ENCODE measurements at regions not wholly inside any gene's neighbourhood (a gene's known extent, or its start where the extent isn't known, plus 50 kb on each side); places are given as distances from the start of the nearest gene placed in this dataset.

- H3K4me2 ChIP-seq (ENCODE audit: insufficient read depth, low read length), result no peak overlapping the region
- no peaks in the 10 kb centered on the region for H3K36me3 ChIP-seq (ENCODE audit: control insufficient read depth in 2 of 2, extremely low read depth in 1 of 2, insufficient read depth in 2 of 2, low read length in 2 of 2)
- H3K4me1 ChIP-seq (ENCODE audit: control insufficient read depth, extremely low read depth, insufficient read depth, low read length), result peaks cover 5% of the 10 kb centered on the region
- TF ChIP-seq POLR2AphosphoS5 (IDR thresholded peaks at IDR 0.05; ENCODE audit: insufficient read depth, low read depth, low read length), result no peak
- TF ChIP-seq JUN (IDR thresholded peaks at IDR 0.05; ENCODE audit: borderline replicate concordance, insufficient read depth, insufficient read length, low read depth), result no peak
- TF ChIP-seq EZH2 (IDR thresholded peaks at IDR 0.05; ENCODE audit: borderline replicate concordance, low read depth, low read length, severe bottlenecking), result no peak
- no peak for TF ChIP-seq MYC (IDR thresholded peaks at IDR 0.05; ENCODE audit: low read depth, low read length)
- TF ChIP-seq POLR2A (IDR thresholded peaks at IDR 0.05; ENCODE audit: low read depth, low read length), result no peak
- TF ChIP-seq CTCF (IDR thresholded peaks at IDR 0.05; ENCODE audit: extremely low read depth in 1 of 2, insufficient read depth in 1 of 2, low read depth in 1 of 2, low read length in 2 of 2), result no peak
- no peak for TF ChIP-seq GATA2 (IDR thresholded peaks at IDR 0.05; ENCODE audit: insufficient read depth, insufficient read length, low read depth, low read length)
- no peak for TF ChIP-seq FOS (IDR thresholded peaks at IDR 0.05; ENCODE audit: borderline replicate concordance, insufficient read depth, low read length)
- TF ChIP-seq MAX (IDR thresholded peaks at IDR 0.05; ENCODE audit: insufficient read depth, insufficient read length), result no peak
- H3K27ac ChIP-seq (ENCODE audit: insufficient read depth, low read depth, low read length), result no peak overlapping the region
- H3K9ac ChIP-seq (replicated peaks; ENCODE audit: extremely low read depth, insufficient read depth, low read length), result no peak overlapping the region
- intact Hi-C loops (cut with micrococcal nuclease), result loop anchor here (1.0 to 5.0 kb wide), 8 partner anchors 37 to 330 kb away; partner anchors contain the start of genes ASAP2, CPSF3, IAH1 and ITGB1BP1
- BruUV-seq (replicated peaks), result no TSS peak
- FAIRE-seq, result no peak
- no peaks in the 10 kb centered on the region for H3K9me1 ChIP-seq (replicated peaks; ENCODE audit: control insufficient read depth, extremely low read depth, insufficient read depth, low read length)
- no peaks in the 10 kb centered on the region for H3K9me3 ChIP-seq (replicated peaks; ENCODE audit: control insufficient read depth, insufficient read depth, low read length)
- POLR2A ChIA-PET, result interaction anchor here (0.6 kb wide), 1 partner anchor 222 kb away, joined by 3 read pairs; no protein-coding TSS in a partner anchor
- DNase-seq (ENCODE audit: low read depth, low spot score), result no peak
- CTCF ChIA-PET, result interaction anchor here (0.7 to 5.6 kb wide), 14 partner anchors 15 to 269 kb away, joined by 3 to 54 read pairs (median 6); no protein-coding TSS in a partner anchor
- H2AFZ ChIP-seq (ENCODE audit: low read depth, low read length), result no peak overlapping the region
- H4K20me1 ChIP-seq (replicated peaks; ENCODE audit: control insufficient read depth, extremely low read depth, insufficient read depth, low read length), result no peaks in the 10 kb centered on the region
- no peaks in the 10 kb centered on the region for H3K79me2 ChIP-seq (ENCODE audit: control insufficient read depth, insufficient read depth, low read length)
- no peaks in the 10 kb centered on the region for H3K27me3 ChIP-seq (ENCODE audit: control insufficient read depth in 2 of 2, insufficient read depth in 2 of 2, low read length in 2 of 2)
- no peak overlapping the region for H3K4me3 ChIP-seq (replicated peaks in 1 of 3; ENCODE audit: insufficient read depth in 1 of 3, low read depth in 1 of 3, low read length in 3 of 3)
- dilution Hi-C loops (cut with MboI; ENCODE audit: extremely low pct_ligation_motif_present, low sequenced_read_pairs), result no loop called here
Observed at GRCh38 chr2:9141706-9142460, 64.7 kb upstream of the ASAP2 start.
